Neural cell (in vitro differentiated cells): ENCODE measurements at regions not wholly inside any gene's neighbourhood (a gene's known extent, or its start where the extent isn't known, plus 50 kb on each side); places are given as distances from the start of the nearest gene placed in this dataset.

Experiments
- EP300 ChIP-seq: fragments of 450-650 bp; conservative IDR thresholded peaks from 2 replicates; pipeline ENCODE4 v1.6.1; 2014; ENCODE audit warnings: antibody characterized with exemption, mild to moderate bottlenecking, moderate library complexity; ENCODE audit not compliant: poor library complexity, severe bottlenecking
- EZH2 ChIP-seq: fragments of 200-600, 300-800 bp; shearing (Covaris generic), sonication (generic); IDR thresholded peaks from 2 replicates; pipeline ENCODE4 v1.6.1; 2014; ENCODE audit warnings: antibody characterized with exemption, low read length, borderline replicate concordance, mild to moderate bottlenecking; ENCODE audit not compliant: insufficient read depth, poor library complexity, severe bottlenecking
- MXI1 ChIP-seq: fragments of 450-650 bp; conservative IDR thresholded peaks from 2 replicates; pipeline ENCODE4 v1.6.1; 2014; ENCODE audit warnings: antibody characterized with exemption, mild to moderate bottlenecking; ENCODE audit not compliant: poor library complexity, severe bottlenecking
- POLR2AphosphoS5 ChIP-seq: IDR thresholded peaks from 2 replicates; pipeline ENCODE4 v1.6.1; 2012
- RAD21 ChIP-seq: fragments of 450-650 bp; conservative IDR thresholded peaks from 2 replicates; pipeline ENCODE4 v1.6.1; 2014; ENCODE audit warnings: antibody characterized with exemption, mild to moderate bottlenecking, moderate library complexity
- SMC3 ChIP-seq: fragments of 450-650 bp; conservative IDR thresholded peaks from 2 replicates; pipeline ENCODE4 v1.6.1; 2014; ENCODE audit warnings: antibody characterized with exemption, mild to moderate bottlenecking, moderate library complexity; ENCODE audit not compliant: poor library complexity
- TAF1 ChIP-seq: IDR thresholded peaks from 2 replicates; pipeline ENCODE4 v1.6.1; 2012; ENCODE audit warnings: low read depth
- TF ChIP-seq, protein P1 (sequence below): IDR thresholded peaks from 2 replicates; pipeline ENCODE4 v1.6.1; 2012; ENCODE audit warnings: borderline replicate concordance
- TF ChIP-seq, protein P2 (sequence below): fragments of 450-650 bp; IDR thresholded peaks from 2 replicates; pipeline ENCODE4 v1.5.1; 2014; ENCODE audit warnings: antibody characterized with exemption, mild to moderate bottlenecking, moderate library complexity; ENCODE audit not compliant: poor library complexity, severe bottlenecking

DNA sequence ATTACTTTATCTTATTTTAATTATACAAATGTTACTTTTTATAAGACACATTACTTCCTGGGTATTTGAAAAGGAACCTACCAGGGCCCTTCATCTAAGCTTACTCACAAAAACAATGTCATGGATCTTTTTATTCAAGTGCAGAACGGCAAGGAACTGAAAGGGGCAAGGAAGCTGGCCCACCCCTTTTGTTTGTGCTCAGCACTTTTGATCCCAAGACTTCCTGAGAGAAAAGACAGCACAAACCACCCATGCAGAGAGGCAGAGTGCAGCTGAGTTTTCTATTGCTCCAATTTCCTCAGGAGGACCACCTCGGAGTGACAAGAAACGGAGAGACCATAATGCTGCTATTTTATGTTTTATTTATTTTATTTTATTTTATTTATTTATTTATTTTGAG, 232.0 kb upstream of the NRP1 start:
- TF ChIP-seq POLR2AphosphoS5, result no peak
- no peak for TF ChIP-seq TAF1
- TF ChIP-seq, protein P1, sequence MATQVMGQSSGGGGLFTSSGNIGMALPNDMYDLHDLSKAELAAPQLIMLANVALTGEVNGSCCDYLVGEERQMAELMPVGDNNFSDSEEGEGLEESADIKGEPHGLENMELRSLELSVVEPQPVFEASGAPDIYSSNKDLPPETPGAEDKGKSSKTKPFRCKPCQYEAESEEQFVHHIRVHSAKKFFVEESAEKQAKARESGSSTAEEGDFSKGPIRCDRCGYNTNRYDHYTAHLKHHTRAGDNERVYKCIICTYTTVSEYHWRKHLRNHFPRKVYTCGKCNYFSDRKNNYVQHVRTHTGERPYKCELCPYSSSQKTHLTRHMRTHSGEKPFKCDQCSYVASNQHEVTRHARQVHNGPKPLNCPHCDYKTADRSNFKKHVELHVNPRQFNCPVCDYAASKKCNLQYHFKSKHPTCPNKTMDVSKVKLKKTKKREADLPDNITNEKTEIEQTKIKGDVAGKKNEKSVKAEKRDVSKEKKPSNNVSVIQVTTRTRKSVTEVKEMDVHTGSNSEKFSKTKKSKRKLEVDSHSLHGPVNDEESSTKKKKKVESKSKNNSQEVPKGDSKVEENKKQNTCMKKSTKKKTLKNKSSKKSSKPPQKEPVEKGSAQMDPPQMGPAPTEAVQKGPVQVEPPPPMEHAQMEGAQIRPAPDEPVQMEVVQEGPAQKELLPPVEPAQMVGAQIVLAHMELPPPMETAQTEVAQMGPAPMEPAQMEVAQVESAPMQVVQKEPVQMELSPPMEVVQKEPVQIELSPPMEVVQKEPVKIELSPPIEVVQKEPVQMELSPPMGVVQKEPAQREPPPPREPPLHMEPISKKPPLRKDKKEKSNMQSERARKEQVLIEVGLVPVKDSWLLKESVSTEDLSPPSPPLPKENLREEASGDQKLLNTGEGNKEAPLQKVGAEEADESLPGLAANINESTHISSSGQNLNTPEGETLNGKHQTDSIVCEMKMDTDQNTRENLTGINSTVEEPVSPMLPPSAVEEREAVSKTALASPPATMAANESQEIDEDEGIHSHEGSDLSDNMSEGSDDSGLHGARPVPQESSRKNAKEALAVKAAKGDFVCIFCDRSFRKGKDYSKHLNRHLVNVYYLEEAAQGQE, result no peak
- TF ChIP-seq, protein P2, sequence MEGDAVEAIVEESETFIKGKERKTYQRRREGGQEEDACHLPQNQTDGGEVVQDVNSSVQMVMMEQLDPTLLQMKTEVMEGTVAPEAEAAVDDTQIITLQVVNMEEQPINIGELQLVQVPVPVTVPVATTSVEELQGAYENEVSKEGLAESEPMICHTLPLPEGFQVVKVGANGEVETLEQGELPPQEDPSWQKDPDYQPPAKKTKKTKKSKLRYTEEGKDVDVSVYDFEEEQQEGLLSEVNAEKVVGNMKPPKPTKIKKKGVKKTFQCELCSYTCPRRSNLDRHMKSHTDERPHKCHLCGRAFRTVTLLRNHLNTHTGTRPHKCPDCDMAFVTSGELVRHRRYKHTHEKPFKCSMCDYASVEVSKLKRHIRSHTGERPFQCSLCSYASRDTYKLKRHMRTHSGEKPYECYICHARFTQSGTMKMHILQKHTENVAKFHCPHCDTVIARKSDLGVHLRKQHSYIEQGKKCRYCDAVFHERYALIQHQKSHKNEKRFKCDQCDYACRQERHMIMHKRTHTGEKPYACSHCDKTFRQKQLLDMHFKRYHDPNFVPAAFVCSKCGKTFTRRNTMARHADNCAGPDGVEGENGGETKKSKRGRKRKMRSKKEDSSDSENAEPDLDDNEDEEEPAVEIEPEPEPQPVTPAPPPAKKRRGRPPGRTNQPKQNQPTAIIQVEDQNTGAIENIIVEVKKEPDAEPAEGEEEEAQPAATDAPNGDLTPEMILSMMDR, result no peak
- TF ChIP-seq RAD21, result no peak
- no peak for TF ChIP-seq EP300
- no peak for TF ChIP-seq EZH2
- TF ChIP-seq SMC3, result no peak
- no peak for TF ChIP-seq MXI1
